ENCODE measurements at regions not wholly inside any gene's neighbourhood (a gene's known extent, or its start where the extent isn't known, plus 50 kb on each side); places are given as distances from the start of the nearest gene placed in this dataset.
"Not testable (repeated sequence)": the region's sequence is repeated elsewhere in the genome, so short reads cannot be mapped to it uniquely, and the experiment has no call there.

DNA sequence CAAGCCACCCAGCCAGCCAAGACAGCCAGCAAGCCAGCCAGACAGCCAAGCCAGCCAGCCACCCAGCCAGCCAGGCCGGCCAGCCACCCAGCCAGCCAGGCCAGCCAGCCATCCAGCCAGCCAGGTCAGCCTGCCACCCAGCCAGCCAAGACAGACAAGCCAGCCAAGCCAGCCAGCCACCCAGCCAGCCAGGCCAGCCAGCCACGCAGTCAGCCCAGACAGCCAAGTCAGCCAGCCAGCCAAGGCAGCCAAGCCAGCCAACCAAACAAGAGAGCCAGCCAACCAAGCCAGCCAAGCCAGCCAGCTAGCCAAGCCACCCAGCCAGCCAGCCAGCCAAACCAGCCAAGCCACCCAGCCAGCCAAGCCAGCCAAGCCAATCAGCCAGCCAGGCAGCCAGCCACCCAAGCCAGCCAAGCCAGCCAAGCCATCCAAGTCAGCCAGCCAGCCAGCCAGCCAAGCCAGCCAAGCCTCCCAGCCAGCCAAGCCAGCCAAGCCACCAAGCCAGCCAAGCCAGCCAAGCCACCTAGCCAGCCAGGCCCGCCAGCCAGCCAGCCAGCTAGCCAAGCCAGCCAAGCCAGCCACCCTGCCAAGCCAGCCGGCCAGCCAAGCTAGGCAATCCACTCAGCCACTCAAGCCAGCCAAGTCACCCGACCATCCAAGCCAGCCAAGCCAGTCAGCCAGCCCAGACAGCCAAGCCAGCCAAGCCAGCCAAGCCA is 1599.9 kb downstream of the RPIA start:
- not testable (repeated sequence) for DNase-seq; H3K27me3 ChIP-seq (ENCODE audit: control insufficient read depth, insufficient read depth, low read length); H3K36me3 ChIP-seq (replicated peaks; ENCODE audit: control insufficient read depth, insufficient read depth, low read length); H3K4me3 ChIP-seq (ENCODE audit: insufficient read depth, low read depth, low read length)

DNA sequence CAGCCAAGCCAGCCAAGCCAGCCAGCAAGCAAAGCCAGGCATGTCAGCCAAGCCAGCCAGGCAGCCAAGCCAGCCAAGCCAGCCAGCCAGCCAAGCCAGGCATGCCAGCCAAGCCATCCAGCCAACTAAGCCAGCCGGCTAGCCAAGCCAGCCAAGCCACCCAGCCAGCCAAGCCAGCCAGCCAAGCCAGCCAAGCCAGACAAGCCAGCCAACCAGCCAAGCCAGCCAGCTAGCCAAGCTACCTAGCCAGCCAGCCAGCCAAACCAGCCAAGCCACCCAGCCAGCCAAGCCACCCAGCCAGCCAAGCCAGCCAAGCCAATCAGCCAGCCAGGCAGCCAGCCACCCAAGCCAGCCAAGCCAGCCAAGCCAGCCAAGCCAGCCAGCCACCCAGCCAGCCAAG is 1600.5 kb downstream of the RPIA start:
- not testable (repeated sequence) for DNase-seq; H3K36me3 ChIP-seq (replicated peaks; ENCODE audit: control insufficient read depth, insufficient read depth, low read length); H3K4me3 ChIP-seq (ENCODE audit: insufficient read depth, low read depth, low read length); H3K27me3 ChIP-seq (ENCODE audit: control insufficient read depth, insufficient read depth, low read length)

DNA sequence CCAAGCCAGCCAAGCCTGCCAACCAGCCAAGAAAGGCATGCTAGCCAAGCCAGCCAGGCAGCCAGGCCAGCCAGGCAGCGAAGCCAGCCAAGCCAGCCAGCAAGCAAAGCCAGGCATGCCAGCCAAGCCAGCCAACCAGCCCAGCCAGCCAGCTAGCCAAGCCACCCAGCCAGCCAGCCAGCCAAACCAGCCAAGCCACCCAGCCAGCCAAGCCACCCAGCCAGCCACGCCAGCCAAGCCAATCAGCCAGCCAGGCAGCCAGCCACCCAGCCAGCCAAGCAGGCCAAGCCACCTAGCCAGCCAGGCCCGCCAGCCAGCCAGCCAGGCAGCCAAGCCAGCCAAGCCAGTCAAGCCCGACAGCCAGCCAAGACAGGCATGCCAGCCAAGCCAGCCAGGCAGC is 1601.0 kb downstream of the RPIA start:
- not testable (repeated sequence) for H3K4me3 ChIP-seq (ENCODE audit: insufficient read depth, low read depth, low read length); H3K27me3 ChIP-seq (ENCODE audit: control insufficient read depth, insufficient read depth, low read length); DNase-seq; H3K36me3 ChIP-seq (replicated peaks; ENCODE audit: control insufficient read depth, insufficient read depth, low read length)

DNA sequence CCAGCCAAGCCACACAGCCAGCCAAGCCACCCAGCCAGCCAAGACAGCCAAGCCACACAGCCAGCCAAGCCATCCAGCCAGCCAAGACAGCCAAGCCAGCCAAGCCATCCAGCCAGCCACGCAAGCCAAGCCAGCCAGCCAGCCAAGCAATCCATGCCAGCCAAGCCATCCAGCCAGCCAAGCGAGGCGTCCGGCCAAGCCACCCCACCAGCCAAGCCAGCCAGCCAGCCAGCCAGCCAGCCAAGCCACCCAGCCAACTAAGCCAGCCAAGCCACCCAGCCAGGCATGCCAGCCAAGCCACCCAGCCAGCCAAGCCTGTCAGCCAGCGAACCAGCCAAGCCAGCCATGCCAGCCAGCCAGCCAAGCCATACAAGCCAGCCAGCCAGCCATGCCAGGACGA is 1601.8 kb downstream of the RPIA start:
- DNase-seq; H3K4me3 ChIP-seq (ENCODE audit: insufficient read depth, low read depth, low read length); H3K36me3 ChIP-seq (replicated peaks; ENCODE audit: control insufficient read depth, insufficient read depth, low read length); H3K27me3 ChIP-seq (ENCODE audit: control insufficient read depth, insufficient read depth, low read length): not testable (repeated sequence)

DNA sequence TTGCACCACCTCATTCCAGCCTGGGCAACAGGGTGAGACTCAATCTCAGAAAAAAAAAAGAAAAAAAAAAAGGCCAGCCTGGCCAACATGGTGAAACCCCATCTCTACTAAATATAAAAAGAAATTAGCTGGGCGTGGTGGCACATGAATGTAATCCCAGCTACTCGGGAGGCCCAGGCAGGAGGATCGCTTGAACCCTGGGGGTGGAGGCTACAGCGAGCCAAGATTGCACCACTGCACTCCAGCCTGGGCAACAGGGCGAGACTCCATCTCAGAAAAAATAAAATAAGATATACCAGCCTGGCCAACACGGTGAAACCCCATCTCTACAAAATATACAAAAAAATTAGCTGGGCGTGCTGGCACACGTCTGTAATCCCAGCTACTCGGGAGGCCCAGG is 1602.3 kb downstream of the RPIA start:
- H3K27me3 ChIP-seq (ENCODE audit: control insufficient read depth, insufficient read depth, low read length); H3K4me3 ChIP-seq (ENCODE audit: insufficient read depth, low read depth, low read length); H3K36me3 ChIP-seq (replicated peaks; ENCODE audit: control insufficient read depth, insufficient read depth, low read length); DNase-seq: not testable (repeated sequence)

DNA sequence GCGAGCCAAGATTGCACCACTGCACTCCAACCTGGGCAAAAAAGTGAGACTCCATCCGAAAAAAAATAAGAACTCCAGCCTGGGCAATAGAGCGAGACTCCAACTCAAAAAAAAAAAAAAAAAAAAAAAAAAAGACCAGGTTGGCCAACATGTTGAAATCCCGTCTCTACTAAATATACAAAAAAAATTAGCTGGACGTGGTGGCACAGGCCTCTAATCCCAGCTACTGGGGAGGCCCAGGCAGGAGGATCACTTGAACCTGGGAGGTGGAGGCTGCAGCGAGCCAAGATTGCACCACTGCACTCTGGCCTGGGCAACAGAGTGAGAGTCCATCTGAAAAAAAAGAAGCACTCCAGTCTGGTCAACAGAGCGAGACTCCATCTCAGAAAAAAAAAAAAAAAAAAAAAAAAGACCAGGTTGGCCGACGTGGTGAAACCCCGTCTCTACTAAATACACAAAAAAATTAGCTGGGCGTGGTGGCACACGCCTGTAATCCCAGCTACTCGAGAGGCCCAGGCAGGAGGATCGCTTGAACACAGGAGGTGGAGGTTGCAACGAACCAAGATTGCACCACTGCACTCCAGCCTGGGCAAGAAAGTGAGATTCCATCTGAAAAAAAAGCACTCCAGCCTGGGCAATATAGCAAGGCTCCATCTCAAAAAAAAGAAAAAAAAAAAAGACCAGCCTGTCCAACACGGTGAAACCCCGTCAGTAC is 1603.7 kb downstream of the RPIA start:
- not testable (repeated sequence) for H3K4me3 ChIP-seq (ENCODE audit: insufficient read depth, low read depth, low read length); H3K36me3 ChIP-seq (replicated peaks; ENCODE audit: control insufficient read depth, insufficient read depth, low read length); H3K27me3 ChIP-seq (ENCODE audit: control insufficient read depth, insufficient read depth, low read length); DNase-seq

DNA sequence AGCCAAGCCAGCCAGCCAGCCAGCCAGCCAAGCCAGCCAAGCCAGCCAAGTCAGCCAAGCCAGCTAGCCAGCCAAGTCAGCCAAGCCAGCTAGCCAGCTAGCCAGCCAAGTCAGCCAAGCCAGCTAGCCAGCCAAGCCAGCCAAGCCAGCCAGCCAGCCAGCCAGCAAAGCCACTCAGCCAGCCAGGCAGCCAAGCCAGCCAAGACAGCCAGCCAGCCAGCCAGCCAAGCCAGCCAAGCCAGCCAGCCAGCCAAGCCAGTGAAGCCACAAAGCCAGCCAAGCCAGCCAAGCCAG is 1605.0 kb downstream of the RPIA start:
- DNase-seq; H3K4me3 ChIP-seq (ENCODE audit: insufficient read depth, low read depth, low read length); H3K27me3 ChIP-seq (ENCODE audit: control insufficient read depth, insufficient read depth, low read length); H3K36me3 ChIP-seq (replicated peaks; ENCODE audit: control insufficient read depth, insufficient read depth, low read length): not testable (repeated sequence)

DNA sequence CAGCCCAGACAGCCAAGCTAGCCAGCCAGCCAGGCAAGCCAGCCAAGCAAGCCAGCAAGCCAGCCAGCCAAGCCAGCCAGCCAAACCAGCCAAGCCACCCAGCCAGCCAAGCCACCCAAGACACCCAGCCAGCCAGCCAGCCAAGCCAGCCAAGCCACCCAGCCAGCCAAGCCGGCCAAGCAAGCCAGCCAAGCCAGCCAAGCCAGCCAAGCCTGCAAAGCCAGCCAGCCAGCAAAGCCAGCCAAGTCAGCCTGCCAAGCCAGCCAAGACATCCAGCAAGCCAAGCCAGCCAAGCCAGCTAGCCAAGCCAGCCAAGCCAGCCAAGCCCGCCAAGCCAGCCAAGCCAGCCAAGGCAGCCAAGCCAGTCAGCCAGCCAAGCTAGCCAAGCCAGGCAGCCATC is 1606.2 kb downstream of the RPIA start:
- not testable (repeated sequence) for H3K27me3 ChIP-seq (ENCODE audit: control insufficient read depth, insufficient read depth, low read length); H3K36me3 ChIP-seq (replicated peaks; ENCODE audit: control insufficient read depth, insufficient read depth, low read length); H3K4me3 ChIP-seq (ENCODE audit: insufficient read depth, low read depth, low read length); DNase-seq

DNA sequence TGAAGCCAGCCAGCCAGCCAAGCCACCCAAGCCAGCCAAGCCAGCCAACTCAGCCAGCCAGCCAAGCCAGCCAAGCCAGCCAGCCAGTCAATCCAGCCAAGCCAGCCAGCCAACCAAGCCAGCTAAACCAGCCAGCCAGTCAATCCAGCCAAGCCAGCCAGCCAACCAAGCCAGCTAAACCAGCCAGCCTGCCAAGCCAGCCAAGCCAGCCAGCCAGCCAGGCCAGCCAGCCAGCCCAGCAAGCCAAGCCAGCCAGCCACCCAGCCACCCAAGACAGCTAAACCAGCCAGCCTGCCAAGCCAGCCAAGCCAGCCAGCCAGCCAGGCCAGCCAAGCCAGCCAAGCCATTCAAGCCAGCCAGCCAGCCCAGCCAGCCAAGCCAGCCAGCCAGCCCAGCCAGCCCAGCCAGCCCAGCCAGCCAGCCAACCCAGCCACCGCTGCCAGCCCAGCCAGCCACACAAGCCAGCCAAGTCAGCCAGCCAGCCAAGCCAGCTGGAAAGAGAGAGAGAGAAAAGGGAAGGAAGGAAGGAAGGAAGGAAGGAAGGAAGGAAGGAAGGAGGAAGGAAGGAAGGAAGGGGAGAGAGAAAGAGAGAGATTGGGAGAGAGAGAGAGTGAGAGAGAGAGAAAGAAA is 1606.8 kb downstream of the RPIA start:
- not testable (repeated sequence) for DNase-seq; H3K4me3 ChIP-seq (ENCODE audit: insufficient read depth, low read depth, low read length); H3K27me3 ChIP-seq (ENCODE audit: control insufficient read depth, insufficient read depth, low read length); H3K36me3 ChIP-seq (replicated peaks; ENCODE audit: control insufficient read depth, insufficient read depth, low read length)

DNA sequence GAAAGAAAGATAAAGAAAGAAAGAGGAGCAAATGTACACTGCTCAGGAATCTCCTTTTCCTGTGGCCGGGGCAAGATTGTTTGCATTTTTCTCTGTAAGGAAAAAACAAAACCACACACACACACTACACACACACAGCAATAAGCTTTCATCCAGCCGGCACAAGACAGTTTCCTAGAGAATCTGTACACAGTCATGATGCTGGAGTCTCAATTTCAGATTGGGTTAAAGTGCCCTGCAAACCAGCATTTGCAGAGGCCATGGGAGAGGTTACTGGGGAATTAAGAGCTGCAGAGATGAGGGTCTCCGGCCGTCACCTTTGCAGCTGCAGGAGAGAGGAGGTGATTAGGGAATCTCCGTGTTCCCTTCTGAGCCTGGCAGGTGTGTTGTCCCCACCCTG is 1607.5 kb downstream of the RPIA start:
- not testable (repeated sequence) for H3K27me3 ChIP-seq (ENCODE audit: control insufficient read depth, insufficient read depth, low read length); DNase-seq; H3K36me3 ChIP-seq (replicated peaks; ENCODE audit: control insufficient read depth, insufficient read depth, low read length); H3K4me3 ChIP-seq (ENCODE audit: insufficient read depth, low read depth, low read length)

DNA sequence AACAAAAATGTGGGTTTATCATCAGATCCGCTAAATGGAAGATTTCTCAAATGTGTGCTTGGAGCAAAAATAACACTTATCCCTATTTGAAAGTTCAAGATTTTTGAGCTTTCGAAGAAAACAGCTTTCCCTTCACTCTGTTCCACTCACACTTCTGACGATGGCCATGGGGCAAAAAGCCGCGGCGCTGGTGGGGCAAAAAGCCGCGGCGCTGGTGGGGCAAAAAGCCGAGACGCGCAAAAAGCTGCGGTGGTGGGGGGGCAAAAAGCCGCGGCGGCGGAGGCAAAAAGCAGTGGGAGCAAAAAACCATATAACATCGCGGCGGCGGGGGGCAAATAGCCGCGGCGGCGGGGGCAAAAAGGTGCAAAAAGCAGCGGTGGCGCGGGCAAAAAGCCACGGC is 1631.5 kb downstream of the RPIA start:
- H3K27me3 ChIP-seq (ENCODE audit: control insufficient read depth, insufficient read depth, low read length); H3K4me3 ChIP-seq (ENCODE audit: insufficient read depth, low read depth, low read length); H3K36me3 ChIP-seq (replicated peaks; ENCODE audit: control insufficient read depth, insufficient read depth, low read length); DNase-seq: not testable (repeated sequence)

DNA sequence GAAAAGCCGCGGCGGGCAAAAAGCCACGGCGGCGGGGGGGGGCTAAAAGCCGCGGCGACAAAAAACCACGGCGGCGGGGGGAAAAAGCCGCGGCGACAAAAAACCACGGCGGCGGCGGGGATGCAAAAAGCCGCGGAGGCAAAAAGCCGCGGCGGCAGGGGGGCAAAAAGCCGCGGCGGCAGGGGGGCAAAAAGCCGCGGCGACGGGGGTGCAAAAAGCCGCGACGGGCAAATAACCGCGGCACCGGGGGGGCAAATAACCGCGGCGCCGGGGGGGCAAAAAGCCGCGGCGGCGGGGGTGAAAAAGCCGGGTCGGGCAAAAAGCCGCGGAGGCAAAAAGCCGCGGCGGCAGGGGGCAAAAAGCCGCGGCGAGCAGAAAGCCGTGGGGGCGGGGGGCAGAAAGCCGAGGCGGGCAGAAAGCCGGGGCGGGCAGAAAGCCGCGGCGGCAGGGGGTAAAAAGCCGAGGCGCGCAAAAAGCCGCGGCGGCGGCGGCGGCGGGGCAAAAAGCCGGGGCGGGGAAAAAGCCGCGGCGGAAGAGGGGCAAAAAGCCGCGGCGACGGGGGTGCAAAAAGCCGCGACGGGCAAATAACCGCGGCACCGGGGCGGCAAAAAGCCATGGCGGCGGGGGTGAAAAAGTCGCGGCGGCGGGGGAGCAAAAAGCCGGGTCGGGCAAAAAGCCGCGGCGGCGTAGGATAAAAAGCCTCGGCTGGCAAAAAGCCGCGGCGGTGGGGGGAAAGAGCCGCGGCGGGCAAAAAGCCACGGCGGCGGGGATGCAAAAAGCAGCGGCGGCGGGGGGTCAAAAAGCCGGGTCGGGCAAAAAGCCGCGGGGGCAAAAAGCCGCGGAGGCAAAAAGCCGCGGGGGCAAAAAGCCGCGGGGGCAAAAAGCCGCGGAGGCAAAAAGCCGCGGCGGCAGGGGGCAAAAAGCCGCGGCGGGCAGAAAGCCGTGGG is 1632.4 kb downstream of the RPIA start:
- H3K4me3 ChIP-seq (ENCODE audit: insufficient read depth, low read depth, low read length); H3K27me3 ChIP-seq (ENCODE audit: control insufficient read depth, insufficient read depth, low read length); DNase-seq; H3K36me3 ChIP-seq (replicated peaks; ENCODE audit: control insufficient read depth, insufficient read depth, low read length): not testable (repeated sequence)

DNA sequence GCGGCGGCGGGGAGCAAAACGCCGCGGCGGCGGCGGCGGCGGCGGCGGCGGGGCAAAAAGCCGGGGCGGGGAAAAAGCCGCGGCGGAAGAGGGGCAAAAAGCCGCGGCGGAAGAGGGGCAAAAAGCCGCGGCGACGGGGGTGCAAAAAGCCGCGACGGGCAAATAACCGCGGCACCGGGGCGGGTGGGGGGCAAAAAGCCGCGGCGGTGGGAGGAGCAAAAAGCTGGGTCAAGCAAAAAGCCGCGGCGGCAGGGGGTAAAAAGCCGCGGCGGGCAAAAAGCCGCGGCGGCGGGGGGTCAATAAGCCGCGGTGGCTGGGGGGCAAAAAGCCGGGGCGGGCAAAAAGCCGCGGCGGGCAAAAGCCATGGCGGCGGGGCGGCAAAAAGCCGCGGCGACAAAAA is 1633.2 kb downstream of the RPIA start:
- not testable (repeated sequence) for H3K36me3 ChIP-seq (replicated peaks; ENCODE audit: control insufficient read depth, insufficient read depth, low read length); H3K4me3 ChIP-seq (ENCODE audit: insufficient read depth, low read depth, low read length); H3K27me3 ChIP-seq (ENCODE audit: control insufficient read depth, insufficient read depth, low read length); DNase-seq

DNA sequence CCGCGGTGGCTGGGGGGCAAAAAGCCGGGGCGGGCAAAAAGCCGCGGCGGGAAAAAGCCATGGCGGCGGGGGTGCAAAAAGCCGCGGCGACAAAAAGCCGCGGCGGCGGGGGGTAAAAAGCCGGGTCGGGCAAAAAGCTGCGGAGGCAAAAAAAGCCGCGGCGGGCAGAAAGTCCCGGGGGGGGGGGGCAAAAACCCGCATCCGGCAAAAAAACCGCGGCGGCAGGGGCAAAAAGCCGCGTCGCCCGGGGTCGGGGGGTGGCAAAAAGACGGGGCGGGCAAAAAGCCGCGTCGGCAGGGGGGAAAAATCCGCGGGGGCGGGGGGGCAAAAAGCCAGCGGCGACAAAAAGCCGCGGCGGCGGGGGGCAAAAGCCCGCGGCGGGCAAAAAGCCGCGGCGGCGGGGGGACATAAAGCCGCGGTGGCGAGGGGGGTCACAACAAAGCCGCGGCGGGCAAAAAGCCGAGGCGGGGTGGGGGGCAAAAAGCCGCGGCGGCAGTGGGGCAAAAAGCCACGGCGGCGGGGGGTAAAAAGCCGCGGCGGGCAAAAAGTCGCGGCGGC is 1634.4 kb downstream of the RPIA start:
- H3K4me3 ChIP-seq (ENCODE audit: insufficient read depth, low read depth, low read length); H3K36me3 ChIP-seq (replicated peaks; ENCODE audit: control insufficient read depth, insufficient read depth, low read length); DNase-seq; H3K27me3 ChIP-seq (ENCODE audit: control insufficient read depth, insufficient read depth, low read length): not testable (repeated sequence)

Data from H7 (cell line).